Osteocyte (in vitro differentiated cells): ENCODE measurements at regions not wholly inside any gene's neighbourhood (a gene's known extent, or its start where the extent isn't known, plus 50 kb on each side); places are given as distances from the start of the nearest gene placed in this dataset.

ENCODE experiments used
- DNase-seq: peaks from one replicate; pipeline ENCODE4 v3.0.0; 2021; ENCODE audit warnings: mixed read lengths; ENCODE audit not compliant: unreplicated experiment; ENCODE audit errors: extremely low spot score
- H3K27ac Mint-ChIP-seq: one replicate; pipeline ENCODE4 v1.8.0; 2021; ENCODE audit warnings: mild to moderate bottlenecking, mixed read lengths; ENCODE audit not compliant: unreplicated experiment
- H3K27me3 Mint-ChIP-seq: one replicate; pipeline ENCODE4 v1.8.0; 2021; ENCODE audit warnings: mixed read lengths; ENCODE audit not compliant: unreplicated experiment
- H3K36me3 Mint-ChIP-seq: one replicate; pipeline ENCODE4 v1.8.0; 2021; ENCODE audit warnings: mixed read lengths; ENCODE audit not compliant: unreplicated experiment
- H3K4me1 Mint-ChIP-seq: one replicate; pipeline ENCODE4 v1.8.0; 2021; ENCODE audit warnings: mixed read lengths; ENCODE audit not compliant: unreplicated experiment
- H3K4me3 Mint-ChIP-seq: one replicate; pipeline ENCODE4 v1.8.0; 2021; ENCODE audit warnings: mild to moderate bottlenecking, moderate library complexity, mixed read lengths; ENCODE audit not compliant: unreplicated experiment
- H3K9me3 Mint-ChIP-seq: one replicate; pipeline ENCODE4 v1.8.0; 2021; ENCODE audit warnings: mixed read lengths; ENCODE audit not compliant: unreplicated experiment
- TF ChIP-seq, protein P1 (sequence below): fragments of 200-600 bp; sonication (generic); IDR thresholded peaks from 2 replicates; pipeline ENCODE4 v1.5.0; 2021; ENCODE audit warnings: antibody characterized with exemption, mild to moderate bottlenecking, moderate library complexity

GRCh38 chr11:119980431-119980830 lies 157.5 kb downstream of the TRIM29 start:
- no peaks in the 10 kb centered on the region for H3K4me1 Mint-ChIP-seq
- H3K9me3 Mint-ChIP-seq = no peaks in the 10 kb centered on the region
- H3K36me3 Mint-ChIP-seq = no peaks in the 10 kb centered on the region
- peaks cover 17% of the 10 kb centered on the region for H3K27me3 Mint-ChIP-seq
- no peak overlapping the region for H3K27ac Mint-ChIP-seq
- DNase-seq = no peak
- TF ChIP-seq, protein P1, sequence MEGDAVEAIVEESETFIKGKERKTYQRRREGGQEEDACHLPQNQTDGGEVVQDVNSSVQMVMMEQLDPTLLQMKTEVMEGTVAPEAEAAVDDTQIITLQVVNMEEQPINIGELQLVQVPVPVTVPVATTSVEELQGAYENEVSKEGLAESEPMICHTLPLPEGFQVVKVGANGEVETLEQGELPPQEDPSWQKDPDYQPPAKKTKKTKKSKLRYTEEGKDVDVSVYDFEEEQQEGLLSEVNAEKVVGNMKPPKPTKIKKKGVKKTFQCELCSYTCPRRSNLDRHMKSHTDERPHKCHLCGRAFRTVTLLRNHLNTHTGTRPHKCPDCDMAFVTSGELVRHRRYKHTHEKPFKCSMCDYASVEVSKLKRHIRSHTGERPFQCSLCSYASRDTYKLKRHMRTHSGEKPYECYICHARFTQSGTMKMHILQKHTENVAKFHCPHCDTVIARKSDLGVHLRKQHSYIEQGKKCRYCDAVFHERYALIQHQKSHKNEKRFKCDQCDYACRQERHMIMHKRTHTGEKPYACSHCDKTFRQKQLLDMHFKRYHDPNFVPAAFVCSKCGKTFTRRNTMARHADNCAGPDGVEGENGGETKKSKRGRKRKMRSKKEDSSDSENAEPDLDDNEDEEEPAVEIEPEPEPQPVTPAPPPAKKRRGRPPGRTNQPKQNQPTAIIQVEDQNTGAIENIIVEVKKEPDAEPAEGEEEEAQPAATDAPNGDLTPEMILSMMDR = no peak
- no peak overlapping the region for H3K4me3 Mint-ChIP-seq

GRCh38 chr11:119979701-119980100 lies 158.2 kb downstream of the TRIM29 start:
- no peak overlapping the region for H3K4me3 Mint-ChIP-seq
- no peak for DNase-seq
- TF ChIP-seq, protein P1 = no peak
- H3K9me3 Mint-ChIP-seq = no peaks in the 10 kb centered on the region
- no peaks in the 10 kb centered on the region for H3K36me3 Mint-ChIP-seq
- no peaks in the 10 kb centered on the region for H3K4me1 Mint-ChIP-seq
- peaks cover 17% of the 10 kb centered on the region for H3K27me3 Mint-ChIP-seq
- no peak overlapping the region for H3K27ac Mint-ChIP-seq

DNA sequence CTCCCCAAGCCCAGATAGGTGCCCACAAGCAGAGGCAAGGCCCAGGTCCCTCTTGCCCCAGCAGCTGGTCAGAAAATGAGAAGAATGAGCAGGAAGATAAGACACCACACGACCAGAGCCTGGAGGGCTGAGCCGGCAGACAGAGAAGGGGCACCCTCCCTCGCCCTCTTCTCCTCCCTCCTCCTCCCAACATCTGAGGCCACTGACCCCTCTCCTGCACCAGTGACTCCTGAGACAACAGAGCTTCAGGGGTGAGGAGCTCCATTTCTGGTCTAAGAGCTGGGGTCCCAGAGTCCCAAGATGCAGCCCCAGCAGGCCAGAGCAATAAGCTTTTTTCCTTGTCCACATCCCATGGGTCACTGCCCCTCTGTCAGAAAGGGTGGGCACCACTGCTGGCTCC lies 159.2 kb downstream of the TRIM29 start:
- no peak overlapping the region for H3K4me3 Mint-ChIP-seq
- H3K36me3 Mint-ChIP-seq = no peaks in the 10 kb centered on the region
- DNase-seq = no peak
- no peak overlapping the region for H3K27ac Mint-ChIP-seq
- no peaks in the 10 kb centered on the region for H3K9me3 Mint-ChIP-seq
- TF ChIP-seq, protein P1 = no peak
- peaks cover 17% of the 10 kb centered on the region for H3K27me3 Mint-ChIP-seq
- no peaks in the 10 kb centered on the region for H3K4me1 Mint-ChIP-seq

- Mint-ChIP-seq H3K27me3 (peaks cover 17% of the 10 kb centered on the region), H3K4me1 (no peaks in the 10 kb centered on the region), H3K9me3 (no peaks in the 10 kb centered on the region), H3K4me3 (no peak overlapping the region), H3K36me3 (no peaks in the 10 kb centered on the region), H3K27ac (no peak overlapping the region)
- TF ChIP-seq, protein P1 = no peak
- DNase-seq = no peak
Measured at GRCh38 chr11:119977881-119978280, 160.0 kb downstream of the TRIM29 start.

- Mint-ChIP-seq H3K4me3 (no peak overlapping the region), H3K27ac (no peak overlapping the region), H3K4me1 (no peaks in the 10 kb centered on the region), H3K27me3 (peaks cover 17% of the 10 kb centered on the region), H3K36me3 (no peaks in the 10 kb centered on the region), H3K9me3 (no peaks in the 10 kb centered on the region)
- DNase-seq = no peak
- TF ChIP-seq, protein P1 = no peak
Measured at GRCh38 chr11:119977561-119977860, 160.4 kb downstream of the TRIM29 start.
